ENCODE measurements at regions not wholly inside any gene's neighbourhood (a gene's known extent, or its start where the extent isn't known, plus 50 kb on each side); places are given as distances from the start of the nearest gene placed in this dataset.

GRCh38 chr1:239616673-239617072 is 230.3 kb downstream of the CHRM3 start:
- TF ChIP-seq CTCF (conservative IDR thresholded peaks at IDR 0.05; ENCODE audit: low read depth, low read length) (no peak), EZH2 (IDR thresholded peaks at IDR 0.05; ENCODE audit: low read length, unreplicated experiment) (no peak), EZH2phosphoT487 (IDR thresholded peaks at IDR 0.05; ENCODE audit: borderline replicate concordance, low read length) (no peak)

Data from PC-3 (cell line).